ENCODE measurements at regions not wholly inside any gene's neighbourhood (a gene's known extent, or its start where the extent isn't known, plus 50 kb on each side); places are given as distances from the start of the nearest gene placed in this dataset.

GRCh38 chr20:57053793-57054552 is 212.5 kb downstream of the BMP7 start:
- DNase-seq = no peak
- Mint-ChIP-seq H3K4me3 (no peak overlapping the region), H3K9me3 (no peaks in the 10 kb centered on the region; the same call in 1 of the 2 replicates), H3K4me1 (ENCODE audit: low read depth) (no peaks in the 10 kb centered on the region), H3K27me3 (ENCODE audit: insufficient read depth) (peaks cover 9% of the 10 kb centered on the region), H3K36me3 (ENCODE audit: low read depth) (no peaks in the 10 kb centered on the region), H3K27ac (no peak overlapping the region)
- TF ChIP-seq CTCF (IDR thresholded peaks at IDR 0.05) = no peak

- TF ChIP-seq CTCF (IDR thresholded peaks at IDR 0.05) = no peak
- no peak overlapping the region for H3K27ac Mint-ChIP-seq
- H3K36me3 Mint-ChIP-seq (ENCODE audit: low read depth) = no peaks in the 10 kb centered on the region
- DNase-seq = no peak
- peaks cover 8% of the 10 kb centered on the region for H3K27me3 Mint-ChIP-seq (ENCODE audit: insufficient read depth)
- no peak overlapping the region for H3K4me3 Mint-ChIP-seq
- no peaks in the 10 kb centered on the region; the same call in 1 of the 2 replicates for H3K9me3 Mint-ChIP-seq
- peaks cover 2% of the 10 kb centered on the region; the same call in 1 of the 2 replicates for H3K4me1 Mint-ChIP-seq (ENCODE audit: low read depth)
These were observed 211.1 kb downstream of the BMP7 start for GRCh38 chr20:57055345-57055744.

- Mint-ChIP-seq H3K9me3 (no peaks in the 10 kb centered on the region; the same call in 1 of the 2 replicates), H3K27me3 (ENCODE audit: insufficient read depth) (peaks cover 20% of the 10 kb centered on the region), H3K4me3 (no peak overlapping the region), H3K36me3 (ENCODE audit: low read depth) (no peaks in the 10 kb centered on the region), H3K27ac (no peak overlapping the region), H3K4me1 (ENCODE audit: low read depth) (peaks cover 5% of the 10 kb centered on the region; the same call in 1 of the 2 replicates)
- TF ChIP-seq CTCF (IDR thresholded peaks at IDR 0.05) = no peak
- no peak for DNase-seq
These were observed 209.8 kb downstream of the BMP7 start for GRCh38 chr20:57056651-57057050.

- H3K4me3 Mint-ChIP-seq = no peak overlapping the region
- H3K9me3 Mint-ChIP-seq = no peaks in the 10 kb centered on the region
- H3K4me1 Mint-ChIP-seq (ENCODE audit: low read depth) = peaks cover 5% of the 10 kb centered on the region; the same call in 1 of the 2 replicates
- DNase-seq = no peak
- no peaks in the 10 kb centered on the region for H3K36me3 Mint-ChIP-seq (ENCODE audit: low read depth)
- peaks cover 31% of the 10 kb centered on the region for H3K27me3 Mint-ChIP-seq (ENCODE audit: insufficient read depth)
- no peak for TF ChIP-seq CTCF (IDR thresholded peaks at IDR 0.05)
- no peak overlapping the region for H3K27ac Mint-ChIP-seq
These were observed 207.3 kb downstream of the BMP7 start for GRCh38 chr20:57059055-57059596.

GRCh38 chr20:57060407-57061050 is 205.9 kb downstream of the BMP7 start:
- H3K36me3 Mint-ChIP-seq (ENCODE audit: low read depth) = no peaks in the 10 kb centered on the region
- H3K27ac Mint-ChIP-seq = no peak overlapping the region
- DNase-seq = no peak

More at GRCh38 chr20:57060407-57061050, 205.9 kb downstream of the BMP7 start:
- Mint-ChIP-seq H3K9me3 (no peaks in the 10 kb centered on the region), H3K27me3 (ENCODE audit: insufficient read depth) (peaks cover 39% of the 10 kb centered on the region), H3K4me1 (ENCODE audit: low read depth) (peaks cover 7% of the 10 kb centered on the region; the same call in 1 of the 2 replicates), H3K4me3 (no peak overlapping the region)
- no peak for TF ChIP-seq CTCF (IDR thresholded peaks at IDR 0.05)

Measured in HFFc6 (cell line).